Muscle of arm (tissue), 1 donor: ENCODE measurements at regions not wholly inside any gene's neighbourhood (a gene's known extent, or its start where the extent isn't known, plus 50 kb on each side); places are given as distances from the start of the nearest gene placed in this dataset.
"Not testable (repeated sequence)": the region's sequence is repeated elsewhere in the genome, so short reads cannot be mapped to it uniquely, and the experiment has no call there.

Experiments used
- DNase-seq: peaks from one replicate; pipeline ENCODE4 v3.0.0-alpha.2; 2013

- no peak for DNase-seq
Measured at GRCh38 chr22:22776121-22776520, 111.5 kb upstream of the IGLL5 start.

DNA sequence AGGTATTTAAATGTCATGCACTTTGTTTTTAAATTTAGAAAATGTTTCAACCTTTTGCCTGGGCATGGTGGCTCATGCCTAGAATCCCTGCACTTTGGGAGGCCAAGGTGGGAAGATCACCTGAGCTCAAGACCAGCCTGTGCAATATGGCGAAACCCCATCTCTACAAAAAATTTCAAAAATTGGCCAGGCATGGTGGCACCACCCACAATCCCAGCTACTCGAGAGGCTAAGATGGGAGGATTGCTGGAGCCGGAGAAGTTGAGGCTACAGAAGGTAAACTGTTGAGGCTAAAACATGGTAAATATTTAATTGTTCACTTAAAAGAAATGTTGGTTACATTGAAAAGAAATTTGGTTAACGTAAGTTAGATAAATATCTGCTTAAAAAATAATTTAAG lies 108.4 kb upstream of the IGLL5 start:
- DNase-seq = no peak

DNA sequence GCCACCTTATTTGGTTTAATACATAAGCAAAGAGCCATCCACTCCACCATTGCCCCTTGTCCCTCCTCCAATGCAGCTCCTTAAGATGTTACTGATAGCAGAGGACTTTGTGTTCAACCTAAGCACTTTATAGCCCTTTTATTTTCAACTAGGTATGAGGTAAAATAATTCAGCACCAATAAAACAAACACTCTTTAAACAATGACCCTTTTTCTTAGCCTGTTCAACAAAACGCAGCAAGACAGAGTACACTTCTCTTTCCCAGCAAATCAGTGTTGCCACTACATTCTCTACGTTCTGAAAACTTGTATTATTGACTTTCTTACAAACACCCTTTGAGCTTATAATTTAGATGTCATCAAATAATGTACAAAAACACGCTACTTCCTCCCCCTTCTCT lies 104.0 kb upstream of the IGLL5 start:
- no peak for DNase-seq

- no peak for DNase-seq
Measured at GRCh38 chr22:22784249-22785039, 103.2 kb upstream of the IGLL5 start.

DNA sequence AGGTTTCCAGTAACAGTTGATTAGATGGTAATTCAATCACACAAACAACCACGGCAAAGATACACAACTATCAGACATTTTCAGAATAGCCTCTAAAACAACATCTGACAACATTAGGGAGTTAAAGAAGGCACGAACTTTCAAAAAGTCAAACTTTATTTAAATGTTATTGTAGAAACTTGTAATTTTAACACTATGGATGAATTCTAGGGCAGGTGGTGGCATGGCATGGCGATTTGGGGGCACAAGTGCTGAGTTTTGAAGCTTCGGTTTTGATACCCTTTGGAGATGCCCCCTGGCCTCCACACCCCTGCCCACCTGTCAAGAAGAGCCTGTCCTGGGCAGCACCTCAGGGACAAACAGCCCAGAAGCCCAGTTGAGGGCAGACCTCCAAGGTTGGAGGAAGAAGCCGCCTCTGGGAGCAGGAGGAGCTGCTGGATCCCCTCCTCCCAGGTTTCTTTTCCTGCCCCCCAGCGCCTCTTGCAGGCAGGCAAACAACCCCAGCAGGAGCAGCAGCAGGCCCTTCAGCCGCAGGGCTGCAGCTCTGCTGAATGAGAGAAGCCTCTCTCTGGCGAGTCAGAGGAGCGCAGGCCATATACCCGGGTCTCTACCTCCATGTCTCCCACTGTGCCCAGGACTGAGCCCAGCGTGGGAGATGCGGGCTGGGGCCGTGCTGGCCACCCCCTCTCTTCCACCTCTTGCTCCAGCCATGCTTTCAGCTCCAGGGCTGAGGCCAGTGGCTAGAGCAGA lies 102.1 kb upstream of the IGLL5 start:
- DNase-seq = no peak

DNA sequence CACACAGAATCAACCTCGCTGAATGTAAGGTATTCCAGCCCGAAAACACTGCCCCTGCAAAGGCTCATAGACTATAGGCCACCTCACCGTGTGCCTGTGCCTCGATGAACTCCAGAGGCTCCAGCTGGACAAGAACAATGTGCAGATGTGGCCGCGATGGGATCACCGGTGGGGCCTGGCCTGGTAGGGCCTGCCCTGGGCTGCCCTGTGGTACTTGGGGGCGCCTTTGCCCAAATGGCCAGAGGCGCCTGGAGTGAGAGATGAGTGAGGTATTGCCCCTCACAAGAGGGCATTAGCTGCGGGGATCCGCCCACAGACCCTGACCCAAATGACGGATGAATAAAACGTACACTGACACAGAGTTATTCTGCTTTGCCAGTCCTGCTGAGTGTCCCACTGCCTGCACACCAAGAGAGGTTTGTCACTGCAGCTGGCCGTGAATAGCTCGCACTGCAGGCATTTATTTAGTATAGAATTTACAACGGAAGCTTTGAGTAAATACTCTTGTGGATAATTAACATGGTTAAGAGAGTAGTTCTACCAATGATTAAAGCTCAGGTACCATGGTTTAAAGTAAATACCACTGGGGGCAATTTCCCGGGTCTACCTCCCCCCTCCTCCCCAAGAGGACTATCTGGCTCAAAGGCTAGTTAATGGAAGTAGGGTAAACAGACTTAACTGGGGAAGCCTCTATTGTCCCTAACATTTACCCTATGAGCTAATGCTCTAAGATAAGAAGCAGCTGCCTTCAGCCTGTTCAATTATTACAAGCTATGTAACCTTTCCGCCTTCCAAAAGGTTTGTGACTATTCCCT lies 101.1 kb upstream of the IGLL5 start:
- DNase-seq = no peak

DNA sequence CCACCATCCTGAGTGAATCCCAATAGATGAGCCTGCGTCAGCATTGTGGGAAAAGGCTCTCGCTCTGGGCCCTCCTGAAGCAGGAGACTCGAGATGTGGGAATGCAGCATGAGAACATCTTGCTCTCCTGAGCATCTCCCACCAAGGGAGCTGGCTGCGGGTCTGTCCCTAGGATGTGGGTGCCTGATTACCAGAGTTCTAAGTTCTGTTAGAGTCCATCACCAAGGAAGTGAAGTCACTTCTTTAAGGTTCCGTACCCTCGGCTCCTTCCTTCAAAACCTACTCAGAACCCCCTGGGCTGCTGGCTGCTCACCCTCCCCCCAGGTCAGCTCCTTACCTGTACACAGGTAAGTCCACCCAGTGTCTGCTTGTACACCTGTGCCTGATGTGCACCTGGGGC lies 100.5 kb upstream of the IGLL5 start:
- no peak for DNase-seq

DNA sequence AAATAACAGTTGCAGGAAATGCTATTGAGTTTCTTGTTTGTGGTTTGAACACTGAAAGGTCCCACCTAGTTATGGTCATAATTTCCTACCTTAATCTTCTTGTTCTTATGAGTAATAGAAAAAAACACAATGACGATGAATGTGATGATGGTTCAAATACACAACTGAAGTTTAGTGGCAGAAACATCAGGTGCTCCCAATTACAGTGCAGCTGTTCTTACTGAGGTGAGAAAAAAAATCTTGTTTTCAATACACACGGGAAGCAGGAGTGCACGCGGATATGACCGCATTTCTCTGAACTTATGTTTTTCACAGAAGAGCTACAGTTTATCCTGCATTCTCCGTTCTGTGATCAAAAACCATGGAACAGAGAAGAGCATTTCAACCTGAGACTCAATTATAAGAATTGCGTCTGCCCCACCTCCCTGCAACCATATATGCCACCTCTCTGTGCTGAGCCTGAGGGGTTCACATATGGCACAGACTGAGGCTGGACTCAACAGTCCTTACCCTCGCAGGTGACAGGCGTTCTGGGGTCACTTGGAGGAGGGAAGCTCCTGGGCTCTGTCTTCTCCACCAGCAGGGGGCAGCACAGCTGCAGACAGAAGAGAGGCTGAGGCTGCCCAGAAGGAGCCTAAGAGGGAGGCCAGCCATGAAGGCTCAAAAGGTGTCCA lies 99.7 kb upstream of the IGLL5 start:
- peak; percentile 33 for DNase-seq

- no peak for DNase-seq
Measured at GRCh38 chr22:22788460-22789037, 99.1 kb upstream of the IGLL5 start.

- DNase-seq = no peak
Measured at GRCh38 chr22:22789233-22789921, 98.2 kb upstream of the IGLL5 start.

GRCh38 chr22:22789922-22790845 lies 97.4 kb upstream of the IGLL5 start:
- no peak for DNase-seq

- DNase-seq = no peak
Measured at GRCh38 chr22:22791438-22792181, 96.0 kb upstream of the IGLL5 start.

DNA sequence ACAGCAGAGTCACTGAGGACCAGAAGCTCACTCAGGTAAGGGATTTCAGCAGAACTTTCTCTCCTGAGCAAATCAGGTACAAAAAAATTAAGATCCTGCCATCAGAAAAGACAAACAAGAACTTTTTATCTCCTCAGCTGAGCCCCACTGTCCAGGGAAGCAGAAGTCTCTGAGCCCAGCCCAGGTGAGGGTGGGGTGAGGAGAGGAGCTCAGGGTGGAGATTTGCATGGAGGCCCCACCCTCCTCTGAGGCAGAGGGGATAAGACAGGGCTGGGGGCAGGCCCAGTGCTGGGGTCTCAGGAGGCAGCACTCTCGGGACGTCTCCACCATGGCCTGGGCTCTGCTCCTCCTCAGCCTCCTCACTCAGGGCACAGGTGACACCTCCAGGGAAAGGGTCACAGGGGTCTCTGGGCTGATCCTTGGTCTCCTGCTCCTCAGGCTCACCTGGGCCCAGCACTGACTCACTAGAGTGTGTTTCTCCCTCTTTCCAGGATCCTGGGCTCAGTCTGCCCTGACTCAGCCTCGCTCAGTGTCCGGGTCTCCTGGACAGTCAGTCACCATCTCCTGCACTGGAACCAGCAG lies 95.3 kb upstream of the IGLL5 start:
- DNase-seq = not testable (repeated sequence)

DNA sequence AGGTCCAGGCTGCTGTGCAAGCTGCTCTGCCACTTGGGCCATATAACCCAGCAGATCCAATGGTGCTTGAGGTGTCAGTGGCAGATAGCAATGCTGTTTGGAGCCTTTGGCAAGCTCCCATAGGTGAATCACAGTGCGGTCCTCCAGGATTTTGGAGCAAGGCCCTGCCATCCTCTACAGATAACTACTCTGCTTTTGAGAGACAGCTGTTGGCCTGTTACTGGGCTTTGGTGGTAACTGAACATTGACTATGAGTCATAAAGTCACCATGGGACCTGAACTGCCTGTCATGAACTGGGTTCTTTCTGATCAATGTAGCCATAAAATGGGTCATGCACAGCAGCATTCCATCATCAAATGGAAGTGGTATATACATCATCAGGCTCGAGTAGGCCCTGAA lies 92.0 kb upstream of the IGLL5 start:
- DNase-seq = not testable (repeated sequence)

- DNase-seq = no peak
Measured at GRCh38 chr22:22796724-22797123, 90.9 kb upstream of the IGLL5 start.

- no peak for DNase-seq
Measured at GRCh38 chr22:22798232-22798616, 89.4 kb upstream of the IGLL5 start.

DNA sequence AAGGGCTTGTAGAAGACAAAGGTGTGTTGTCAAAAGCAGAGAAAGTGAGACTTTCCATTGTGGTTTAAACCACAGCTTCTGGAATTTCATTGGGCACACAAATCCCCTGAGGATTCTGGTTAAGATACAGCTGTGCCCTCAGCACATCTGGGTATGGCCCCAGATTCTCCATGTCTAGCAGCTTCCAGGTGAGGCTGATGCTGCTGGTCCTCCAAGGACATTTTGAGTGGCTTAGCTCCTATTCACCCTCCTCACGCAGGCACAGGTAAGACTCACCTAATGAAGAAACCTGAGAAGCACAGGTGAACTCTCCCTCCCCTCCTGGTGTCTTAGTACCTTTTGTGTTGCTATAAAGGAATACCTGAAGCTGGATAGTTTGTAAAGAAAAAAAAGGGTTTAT lies 88.9 kb upstream of the IGLL5 start:
- DNase-seq = no peak

DNA sequence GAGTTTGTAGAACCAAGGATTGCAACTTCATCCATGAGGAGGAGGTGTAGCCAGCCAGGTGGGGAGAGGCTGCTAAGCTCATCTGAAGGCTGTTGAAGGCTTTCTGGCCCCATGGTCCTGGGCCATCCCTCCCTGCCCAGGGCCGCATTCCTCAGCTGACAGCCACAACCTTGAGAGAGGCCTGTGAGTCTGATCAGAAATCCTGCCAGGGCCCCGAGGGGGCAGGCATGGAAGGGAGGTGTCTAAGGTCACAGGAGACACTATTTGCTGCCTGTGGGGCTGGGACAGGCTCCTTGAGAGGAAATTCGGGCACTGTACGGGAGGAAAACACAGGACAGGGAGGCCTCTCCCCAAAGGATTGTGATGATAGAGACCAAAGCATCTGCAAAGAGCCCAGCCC lies 88.1 kb upstream of the IGLL5 start:
- no peak for DNase-seq

GRCh38 chr22:22800716-22801115 lies 86.9 kb upstream of the IGLL5 start:
- peak; percentile 70 for DNase-seq
